ENCODE measurements at regions not wholly inside any gene's neighbourhood (a gene's known extent, or its start where the extent isn't known, plus 50 kb on each side); places are given as distances from the start of the nearest gene placed in this dataset.

GRCh38 chr10:10930979-10931743 lies 86.5 kb upstream of the CELF2 start (continued):
- TF ChIP-seq FOXA2 (IDR thresholded peaks at IDR 0.05): no peak
- no peak for TF ChIP-seq TAF1 (conservative IDR thresholded peaks at IDR 0.05)
- no peak for TF ChIP-seq NR2F2 (IDR thresholded peaks at IDR 0.05)

- Histone ChIP-seq H3K9me3 (ENCODE audit: control insufficient read depth in 4 of 4, low read length in 3 of 4) (peaks cover 0 to 2% (median 0%) of the 10 kb centered on the region in 4 donors), H3K27ac (ENCODE audit: low read depth in 1 of 2, low read length in 2 of 2) (no peak overlapping the region), H3K9ac (ENCODE audit: low read depth in 1 of 2, low read length in 2 of 2) (no peak overlapping the region), H3K4me3 (ENCODE audit: low read depth in 1 of 3, low read length in 3 of 3) (no peak overlapping the region), H3K4me1 (ENCODE audit: control insufficient read depth in 4 of 4, insufficient read depth in 4 of 4, low read length in 3 of 4) (no peaks in the 10 kb centered on the region), H3K36me3 (ENCODE audit: control insufficient read depth in 4 of 4, insufficient read depth in 3 of 4, low read depth in 1 of 4, low read length in 3 of 4) (no peaks in the 10 kb centered on the region), H3K27me3 (ENCODE audit: control insufficient read depth in 4 of 4, insufficient read depth in 4 of 4, low read length in 3 of 4) (no peaks in the 10 kb centered on the region)
- 83% methylated on average over 4 of the region's 4 CpGs for WGBS
- TF ChIP-seq RAD21 (IDR thresholded peaks at IDR 0.05): no peak
- TF ChIP-seq HNF4G (IDR thresholded peaks at IDR 0.05): no peak
- TF ChIP-seq MAX (IDR thresholded peaks at IDR 0.05): no peak
- no peak for TF ChIP-seq GABPA (IDR thresholded peaks at IDR 0.05 in 1 of 2, conservative IDR thresholded peaks at IDR 0.05 in 1 of 2)
- TF ChIP-seq ATF3 (IDR thresholded peaks at IDR 0.05): no peak
- TF ChIP-seq CTCF (IDR thresholded peaks at IDR 0.05; ENCODE audit: low read depth, low read length, missing input control): no peak
- TF ChIP-seq JUND (IDR thresholded peaks at IDR 0.05): no peak
- no peak for TF ChIP-seq HNF4A (conservative IDR thresholded peaks at IDR 0.05)
- no peak for TF ChIP-seq YY1 (IDR thresholded peaks at IDR 0.05)
- no peak for TF ChIP-seq ZBTB33 (IDR thresholded peaks at IDR 0.05)
- TF ChIP-seq RXRA (IDR thresholded peaks at IDR 0.05): no peak
- no peak for TF ChIP-seq EGR1 (IDR thresholded peaks at IDR 0.05; ENCODE audit: low read depth in 2 of 2)
- no peak for TF ChIP-seq FOXA2 (IDR thresholded peaks at IDR 0.05)
- TF ChIP-seq FOXA1 (IDR thresholded peaks at IDR 0.05): no peak
- DNase-seq (ENCODE audit: low spot score): no peak
Observed at GRCh38 chr10:10935032-10935431, 82.6 kb upstream of the CELF2 start.

GRCh38 chr10:10938676-10939075 lies 79.0 kb upstream of the CELF2 start:
- H3K4me3 ChIP-seq (ENCODE audit: low read depth in 1 of 3, low read length in 3 of 3): no peak overlapping the region
- 68% methylated on average over 7 of the region's 7 CpGs for WGBS

More at GRCh38 chr10:10938676-10939075, 79.0 kb upstream of the CELF2 start:
- Histone ChIP-seq H3K9ac (ENCODE audit: low read depth in 1 of 2, low read length in 2 of 2) (no peak overlapping the region), H3K36me3 (ENCODE audit: control insufficient read depth in 4 of 4, insufficient read depth in 3 of 4, low read depth in 1 of 4, low read length in 3 of 4) (no peaks in the 10 kb centered on the region), H3K9me3 (ENCODE audit: control insufficient read depth in 4 of 4, low read length in 3 of 4) (peaks cover 0 to 2% (median under 1%) of the 10 kb centered on the region in 4 donors), H3K4me1 (ENCODE audit: control insufficient read depth in 4 of 4, insufficient read depth in 4 of 4, low read length in 3 of 4) (no peaks in the 10 kb centered on the region), H3K27me3 (ENCODE audit: control insufficient read depth in 4 of 4, insufficient read depth in 4 of 4, low read length in 3 of 4) (no peaks in the 10 kb centered on the region), H3K27ac (ENCODE audit: low read depth in 1 of 2, low read length in 2 of 2) (no peak overlapping the region)
- no peak for DNase-seq (ENCODE audit: low spot score)
- TF ChIP-seq JUND (IDR thresholded peaks at IDR 0.05): no peak
- TF ChIP-seq ATF3 (IDR thresholded peaks at IDR 0.05): no peak
- no peak for TF ChIP-seq TAF1 (conservative IDR thresholded peaks at IDR 0.05)
- TF ChIP-seq HNF4A (conservative IDR thresholded peaks at IDR 0.05): no peak
- TF ChIP-seq RAD21 (IDR thresholded peaks at IDR 0.05): no peak
- no peak for TF ChIP-seq NR2F2 (IDR thresholded peaks at IDR 0.05)
- TF ChIP-seq FOXA1 (IDR thresholded peaks at IDR 0.05): no peak
- TF ChIP-seq GABPA (IDR thresholded peaks at IDR 0.05 in 1 of 2, conservative IDR thresholded peaks at IDR 0.05 in 1 of 2): no peak
- TF ChIP-seq ZBTB33 (IDR thresholded peaks at IDR 0.05): no peak
- no peak for TF ChIP-seq EGR1 (IDR thresholded peaks at IDR 0.05; ENCODE audit: low read depth in 2 of 2)
- TF ChIP-seq RXRA (IDR thresholded peaks at IDR 0.05): no peak
